Stimulated activated CD8-positive, alpha-beta memory T cell treated with anti-CD3 and anti-CD28 coated beads, Interleukin-7, amount 100 ng/mL, for 24 hours (primary cell): ENCODE measurements at regions not wholly inside any gene's neighbourhood (a gene's known extent, or its start where the extent isn't known, plus 50 kb on each side); places are given as distances from the start of the nearest gene placed in this dataset.
"Not testable (repeated sequence)": the region's sequence is repeated elsewhere in the genome, so short reads cannot be mapped to it uniquely, and the experiment has no call there.

ENCODE experiments used
- DNase-seq: peaks from one replicate; pipeline ENCODE4 v3.0.0-alpha.2; 2020; ENCODE audit warnings: low read depth

DNA sequence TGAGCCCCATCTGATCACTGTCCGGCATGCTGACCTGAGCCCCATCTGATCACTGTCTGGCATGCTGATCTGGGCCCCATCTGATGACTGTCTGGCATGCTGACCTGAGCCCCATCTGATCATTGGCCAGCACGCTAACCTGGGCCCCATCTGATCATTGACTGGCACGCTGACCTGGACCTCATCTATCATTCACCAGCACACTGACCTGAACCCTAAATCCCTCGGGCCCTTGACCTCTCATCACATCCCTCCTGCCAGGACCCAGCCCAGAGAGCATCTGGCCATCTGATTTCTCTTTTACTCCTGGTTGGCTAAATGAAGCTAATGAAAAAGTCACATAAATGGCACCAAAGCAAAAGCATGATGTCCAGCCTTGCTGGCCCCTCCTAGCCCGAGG lies 207.1 kb downstream of the NDUFA10 start:
- DNase-seq = no peak

- DNase-seq = not testable (repeated sequence)
Observed at GRCh38 chr2:239817468-239818031, 207.6 kb downstream of the NDUFA10 start.

GRCh38 chr2:239816576-239817467 lies 208.3 kb downstream of the NDUFA10 start:
- no peak for DNase-seq

- no peak for DNase-seq
Observed at GRCh38 chr2:239815671-239816070, 209.5 kb downstream of the NDUFA10 start.

GRCh38 chr2:239814861-239815601 lies 210.1 kb downstream of the NDUFA10 start:
- DNase-seq = no peak

- DNase-seq = no peak
Observed at GRCh38 chr2:239814116-239814860, 210.9 kb downstream of the NDUFA10 start.

GRCh38 chr2:239813261-239814115 lies 211.7 kb downstream of the NDUFA10 start:
- DNase-seq = no peak

DNA sequence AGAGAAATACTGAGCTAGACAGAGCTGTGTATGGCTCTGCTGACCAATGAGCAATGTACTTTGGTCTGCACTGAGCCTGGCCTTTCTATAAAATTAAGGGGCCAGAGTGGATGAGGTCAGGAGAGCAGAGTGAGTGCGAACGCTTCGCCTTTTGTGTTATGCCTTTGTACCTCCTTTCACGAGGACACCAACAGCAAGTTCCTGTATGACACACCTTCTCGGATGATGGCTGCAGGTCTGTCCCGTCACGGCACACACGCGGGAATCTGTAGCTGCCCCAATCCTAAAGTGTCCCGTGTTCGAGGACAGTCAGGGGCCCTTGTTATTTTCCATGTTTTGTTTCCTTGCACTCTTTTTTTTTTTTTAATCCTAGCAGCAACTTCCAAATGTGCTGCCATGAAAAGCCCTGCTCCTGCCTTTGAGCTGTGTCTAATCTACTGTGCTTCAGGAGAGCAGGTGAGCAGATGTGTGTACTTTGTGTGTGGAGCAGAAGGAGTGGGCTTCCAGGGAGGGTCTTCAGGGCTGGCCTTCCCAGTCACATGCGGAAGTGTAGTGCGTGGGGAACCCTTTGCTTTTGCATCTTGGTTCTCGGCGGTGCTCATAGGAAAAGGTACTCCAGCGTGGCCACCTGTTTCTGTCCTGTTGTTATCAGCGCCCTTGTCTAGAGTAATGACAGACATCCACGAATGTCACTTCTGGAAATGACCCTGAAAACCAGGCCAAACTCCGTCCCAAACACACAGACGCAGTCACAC lies 213.2 kb downstream of the NDUFA10 start:
- DNase-seq = no peak

- no peak for DNase-seq
Observed at GRCh38 chr2:239811111-239811781, 213.9 kb downstream of the NDUFA10 start.

DNA sequence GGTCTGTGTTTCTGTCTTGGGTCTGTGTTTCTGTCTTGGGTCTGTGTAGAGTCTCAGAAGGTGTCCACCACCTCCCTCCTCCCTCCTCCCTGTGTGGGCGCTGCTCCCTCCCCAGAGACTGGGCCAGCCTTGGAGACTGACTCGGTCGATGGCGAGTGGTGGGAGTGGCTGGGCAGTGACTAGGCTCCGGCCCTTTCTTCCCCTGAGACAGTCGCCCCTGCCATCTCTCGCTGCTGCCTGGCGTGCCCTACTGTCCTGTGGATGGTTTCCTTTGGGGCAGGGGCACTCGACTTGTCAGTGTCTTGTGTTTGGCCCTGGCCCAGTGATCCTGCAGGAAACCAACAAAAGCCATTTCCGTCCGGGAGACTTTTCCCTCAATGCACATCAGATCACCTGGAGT lies 215.8 kb downstream of the NDUFA10 start:
- no peak for DNase-seq

DNA sequence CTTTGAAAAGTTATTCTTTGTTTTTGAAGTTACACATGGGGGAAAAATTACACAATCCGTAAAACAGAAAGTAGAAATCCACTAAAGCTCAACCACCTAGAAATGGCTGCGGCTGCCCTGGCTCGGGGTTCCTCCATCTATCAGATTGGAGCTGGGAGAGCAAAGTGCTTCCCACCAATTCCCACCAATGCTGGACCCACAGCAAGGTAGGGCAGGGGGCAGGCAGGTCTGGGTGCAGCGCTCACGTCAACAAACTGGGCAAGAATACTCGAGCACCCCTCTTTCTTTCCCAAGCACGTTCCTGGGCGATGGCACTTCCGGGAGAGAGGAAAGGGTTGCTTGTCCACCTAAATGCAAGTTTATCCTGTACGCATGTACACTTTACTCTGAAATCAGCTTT lies 217.6 kb downstream of the NDUFA10 start:
- no peak for DNase-seq

DNA sequence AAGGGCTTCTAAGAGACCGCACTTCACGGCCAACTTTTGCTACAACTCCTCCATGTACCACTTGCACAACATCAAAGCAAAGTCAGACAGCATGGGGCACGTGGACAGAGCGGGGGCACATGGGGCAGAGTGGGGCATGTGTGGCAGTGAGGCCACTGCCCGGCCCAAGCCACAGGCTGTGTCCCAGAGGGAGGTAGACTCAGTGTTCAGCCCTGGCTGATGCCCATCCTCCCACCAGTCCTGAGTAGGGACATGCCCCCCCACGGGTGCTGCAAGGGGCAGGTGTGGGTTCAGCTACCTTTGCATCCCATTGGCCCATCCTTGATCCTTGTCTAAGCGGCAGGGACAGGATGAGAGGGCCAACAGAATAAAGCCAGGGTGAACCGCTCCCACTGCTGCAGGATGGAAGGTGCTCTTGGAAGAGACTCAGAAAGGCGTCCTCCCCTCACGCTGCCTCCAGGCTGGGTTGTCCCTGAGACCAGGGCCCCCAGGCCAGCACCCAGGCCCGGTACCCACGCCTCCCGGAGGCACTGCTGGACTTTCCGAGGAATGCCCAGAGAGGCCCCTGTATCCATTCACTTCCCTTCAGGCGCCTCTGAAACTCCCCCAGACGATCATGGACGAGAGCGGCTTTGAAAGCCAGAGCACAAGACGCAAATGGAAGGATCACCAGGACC lies 218.2 kb downstream of the NDUFA10 start:
- DNase-seq = no peak

GRCh38 chr2:239806276-239806675 lies 218.9 kb downstream of the NDUFA10 start:
- no peak for DNase-seq

- no peak for DNase-seq
Observed at GRCh38 chr2:239805414-239805813, 219.7 kb downstream of the NDUFA10 start.

DNA sequence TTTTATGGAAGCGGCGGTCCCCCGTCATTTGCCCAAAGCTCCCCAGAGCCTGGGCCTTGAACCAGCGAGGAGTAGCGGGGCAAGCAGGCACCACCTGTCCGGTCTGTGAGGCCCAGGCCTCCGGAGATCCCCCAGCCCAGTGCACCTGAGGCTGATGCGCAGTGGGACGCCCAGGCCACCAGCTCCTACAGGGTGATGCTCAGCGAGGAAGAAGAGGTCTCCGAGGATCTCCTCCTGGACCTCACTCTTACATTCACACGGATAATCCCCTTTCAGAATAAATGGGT lies 220.2 kb downstream of the NDUFA10 start:
- DNase-seq = no peak

DNA sequence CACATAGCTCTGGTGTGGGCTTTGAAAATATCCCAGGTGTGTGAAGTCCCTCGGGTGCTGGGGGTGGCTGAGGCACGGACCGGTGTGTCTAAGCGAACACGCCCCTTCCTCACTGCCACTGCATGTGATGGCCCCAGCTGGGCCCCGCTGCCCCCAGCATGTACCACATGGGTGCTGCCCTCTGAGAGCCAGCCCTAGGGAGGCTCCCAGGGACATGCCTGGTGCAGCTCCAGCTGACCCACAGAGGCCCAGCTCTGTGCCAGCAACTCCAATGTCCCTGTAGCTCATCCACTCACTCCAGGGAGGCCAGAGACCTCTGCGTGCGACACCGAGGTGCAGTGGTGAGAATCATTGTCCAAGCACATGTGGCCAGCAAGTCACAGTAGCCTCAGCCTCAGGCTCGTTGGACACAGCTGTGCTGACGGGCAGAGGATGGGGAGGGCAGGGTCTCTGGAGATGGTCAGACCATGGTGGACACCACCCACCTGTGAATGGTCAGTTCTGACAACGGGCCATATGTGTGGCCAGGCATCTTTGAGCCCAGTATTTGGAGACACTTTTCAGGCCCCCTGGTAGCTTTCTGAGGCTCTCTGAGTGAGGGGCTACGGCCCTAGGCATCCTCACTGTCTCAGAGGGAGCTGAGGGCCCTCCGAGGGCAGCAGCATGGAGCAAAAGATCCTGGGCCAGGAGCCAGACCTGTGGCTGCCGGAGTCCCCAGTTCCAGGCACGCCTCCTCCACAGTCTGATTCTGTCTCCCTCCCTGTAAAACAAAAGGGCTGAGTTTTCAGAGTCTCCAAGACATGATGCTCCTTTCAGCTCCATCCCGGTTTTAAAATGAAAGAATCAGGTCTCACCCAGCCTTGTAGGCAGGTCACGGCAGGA lies 220.7 kb downstream of the NDUFA10 start:
- DNase-seq = no peak

DNA sequence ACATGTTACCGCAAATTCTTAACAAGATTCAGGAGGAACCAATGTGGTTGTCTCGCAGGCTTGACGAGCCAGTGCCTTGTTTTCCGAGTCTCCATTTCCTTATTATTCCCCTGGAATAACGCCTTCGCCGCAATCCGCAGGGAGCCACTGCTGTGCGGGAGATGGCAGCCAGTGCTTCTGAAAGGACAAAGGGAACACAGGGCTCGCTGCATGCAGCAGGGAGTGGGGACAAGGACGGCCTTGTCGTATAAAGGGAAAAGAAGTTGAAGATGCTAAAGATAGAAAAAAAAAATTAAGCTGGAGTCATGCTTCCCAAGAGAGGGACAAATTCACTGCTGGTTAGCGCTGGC lies 221.4 kb downstream of the NDUFA10 start:
- DNase-seq = no peak

DNA sequence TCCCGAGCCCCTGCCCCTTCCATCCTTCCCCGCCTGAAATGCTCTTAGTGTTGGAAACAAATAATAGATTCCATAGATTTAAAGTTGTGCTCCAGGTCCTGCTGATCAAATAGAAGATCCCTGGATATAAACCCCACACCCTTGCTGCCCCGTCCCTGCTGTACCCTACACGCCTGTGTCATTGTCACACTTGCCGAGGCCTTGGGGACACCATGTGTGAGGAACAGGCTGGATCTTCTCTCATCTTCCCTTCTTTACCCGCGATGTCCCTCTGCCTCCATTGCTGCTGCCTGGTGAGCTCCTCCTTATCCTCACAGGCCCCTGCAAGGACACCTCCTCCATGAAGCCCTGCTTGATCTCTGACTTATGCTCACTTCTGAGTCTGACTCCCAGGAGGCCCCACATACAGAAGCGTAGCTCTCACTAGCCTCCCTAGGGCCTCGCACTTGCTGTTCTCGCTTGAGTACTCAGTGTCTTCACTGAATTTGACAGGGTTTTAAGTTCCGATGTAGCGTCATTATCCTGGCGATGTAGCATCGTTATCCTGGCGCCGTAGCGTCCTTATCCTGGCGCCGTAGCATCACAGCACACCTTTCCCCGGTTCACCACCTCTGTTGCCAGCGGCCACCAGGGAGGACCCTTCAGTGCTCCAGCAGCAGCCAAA lies 221.9 kb downstream of the NDUFA10 start:
- no peak for DNase-seq
